H9 (cell line): ENCODE measurements at regions not wholly inside any gene's neighbourhood (a gene's known extent, or its start where the extent isn't known, plus 50 kb on each side); places are given as distances from the start of the nearest gene placed in this dataset.

Source experiments
- DNase-seq: peaks from one replicate; pipeline ENCODE4 v3.0.0-alpha.2; 2017
- H2AFZ ChIP-seq: one replicate; pipeline ENCODE4 v1.6.1; 2013; ENCODE audit warnings: mild to moderate bottlenecking, low read length, control low read depth, moderate library complexity
- H2AK5ac ChIP-seq: 2 replicates; pipeline ENCODE4 v1.6.1; 2013; ENCODE audit warnings: low read length, control low read depth, mixed read lengths; ENCODE audit not compliant: insufficient read length
- H2BK120ac ChIP-seq: one replicate; pipeline ENCODE4 v1.6.1; 2013; ENCODE audit warnings: low read depth, mild to moderate bottlenecking, low read length, control low read depth, inconsistent platforms; ENCODE audit not compliant: poor library complexity, severe bottlenecking
- H2BK12ac ChIP-seq: 2 replicates; pipeline ENCODE4 v1.6.1; 2013; ENCODE audit warnings: low read length, control low read depth, mixed read lengths, low read depth; ENCODE audit not compliant: insufficient read length
- H2BK15ac ChIP-seq: 2 replicates; pipeline ENCODE4 v1.6.1; 2013; ENCODE audit warnings: low read depth, low read length, control low read depth
- H2BK20ac ChIP-seq: one replicate; pipeline ENCODE4 v1.6.1; 2013; ENCODE audit warnings: low read depth, mild to moderate bottlenecking, low read length, control low read depth, inconsistent platforms; ENCODE audit not compliant: poor library complexity, severe bottlenecking
- H2BK5ac ChIP-seq: 2 replicates; pipeline ENCODE4 v1.6.1; 2013; ENCODE audit warnings: low read length, control low read depth, mixed read lengths; ENCODE audit not compliant: insufficient read length
- H3K14ac ChIP-seq: 2 replicates; pipeline ENCODE4 v1.6.1; 2013; ENCODE audit warnings: low read length, control low read depth; ENCODE audit not compliant: insufficient read depth
- H3K18ac ChIP-seq: 2 replicates; pipeline ENCODE4 v1.6.1; 2013; ENCODE audit warnings: low read depth, mild to moderate bottlenecking, mixed read lengths, low read length, control low read depth; ENCODE audit not compliant: insufficient read length
- H3K23ac ChIP-seq: 2 replicates; pipeline ENCODE4 v1.6.1; 2013; ENCODE audit warnings: low read length, control low read depth, mixed read lengths, low read depth; ENCODE audit not compliant: insufficient read length
- H3K23me2 ChIP-seq: 2 replicates; pipeline ENCODE4 v1.6.1; 2013; ENCODE audit warnings: low read depth, mild to moderate bottlenecking, mixed read lengths, low read length, control low read depth; ENCODE audit not compliant: insufficient read length, poor library complexity, severe bottlenecking
- H3K27ac ChIP-seq: 2 replicates; pipeline ENCODE4 v1.5.1; 2013; ENCODE audit warnings: low read length, control low read depth, mixed read lengths, low read depth; ENCODE audit not compliant: insufficient read length
- H3K27me3 ChIP-seq: 2 replicates; pipeline ENCODE4 v1.6.1; 2013; ENCODE audit warnings: low read length, control low read depth, inconsistent platforms; ENCODE audit not compliant: insufficient read depth
- H3K4ac ChIP-seq: 2 replicates; pipeline ENCODE4 v1.6.1; 2013; ENCODE audit warnings: low read depth, mild to moderate bottlenecking, control low read depth, inconsistent platforms, low read length, moderate library complexity
- H3K4me1 ChIP-seq: 2 replicates; pipeline ENCODE4 v1.6.1; 2013; ENCODE audit warnings: low read length, control low read depth, inconsistent platforms; ENCODE audit not compliant: insufficient read depth
- H3K4me2 ChIP-seq: 2 replicates; pipeline ENCODE4 v1.6.1; 2013; ENCODE audit warnings: low read length, control low read depth, mixed read lengths; ENCODE audit not compliant: insufficient read length, insufficient read depth
- H3K56ac ChIP-seq: 2 replicates; pipeline ENCODE4 v1.6.1; 2013; ENCODE audit warnings: low read depth, mild to moderate bottlenecking, mixed read lengths, low read length, control low read depth; ENCODE audit not compliant: insufficient read length
- H3K79me1 ChIP-seq: 2 replicates; pipeline ENCODE4 v1.6.1; 2013; ENCODE audit warnings: low read depth, mild to moderate bottlenecking, moderate library complexity, low read length, control low read depth, inconsistent platforms; ENCODE audit not compliant: insufficient read depth, poor library complexity, severe bottlenecking
- H3K79me2 ChIP-seq: 2 replicates; pipeline ENCODE4 v1.6.1; 2013; ENCODE audit warnings: low read length, control low read depth, inconsistent platforms; ENCODE audit not compliant: insufficient read depth
- H3K9ac ChIP-seq: 2 replicates; pipeline ENCODE4 v1.6.1; 2013; ENCODE audit warnings: low read length, control low read depth, mixed read lengths; ENCODE audit not compliant: insufficient read length; ENCODE audit errors: extremely low read depth
- H3K9me3 ChIP-seq: one replicate; pipeline ENCODE4 v1.6.1; 2013; ENCODE audit warnings: low read depth, low read length, inconsistent platforms; ENCODE audit not compliant: control insufficient read depth
- H3T11ph ChIP-seq: one replicate; pipeline ENCODE4 v1.6.1; 2013; ENCODE audit warnings: mild to moderate bottlenecking, low read length, control low read depth, inconsistent platforms
- H4K20me1 ChIP-seq: one replicate; pipeline ENCODE4 v1.6.1; 2013; ENCODE audit not compliant: control insufficient read depth, insufficient read length, insufficient read depth
- H4K5ac ChIP-seq: 2 replicates; pipeline ENCODE4 v1.6.1; 2013; ENCODE audit warnings: low read depth, mild to moderate bottlenecking, mixed read lengths, low read length, control low read depth; ENCODE audit not compliant: insufficient read length
- H4K8ac ChIP-seq: replicated peaks from 2 replicates; pipeline ENCODE4 v1.6.1; 2013; ENCODE audit warnings: low read length, control low read depth, mixed read lengths, low read depth; ENCODE audit not compliant: insufficient read length
- H4K91ac ChIP-seq: 2 replicates; pipeline ENCODE4 v1.6.1; 2013; ENCODE audit warnings: low read depth, mild to moderate bottlenecking, moderate library complexity, mixed read lengths, low read length, control low read depth; ENCODE audit not compliant: insufficient read length
- H3K27ac Mint-ChIP-seq, 3 experiments: 2 replicates in 2 of 3; 3 replicates in 1 of 3; pipeline ENCODE4 v1.8.0; 2020 to 2021; ENCODE audit warnings: mixed read lengths in 3 of 3, mild to moderate bottlenecking in 1 of 3, moderate library complexity in 1 of 3
- H3K27me3 Mint-ChIP-seq: 2 replicates; pipeline ENCODE4 v1.8.0; 2021; ENCODE audit warnings: low read depth, mild to moderate bottlenecking, moderate library complexity, mixed read lengths
- H3K36me3 Mint-ChIP-seq, 3 experiments: 2 replicates in 2 of 3; 3 replicates in 1 of 3; pipeline ENCODE4 v1.8.0; 2020 to 2021; ENCODE audit warnings: low read depth in 3 of 3, mixed read lengths in 3 of 3; ENCODE audit not compliant: insufficient read depth in 1 of 3
- H3K4me1 Mint-ChIP-seq, 2 experiments: 2 replicates each; pipeline ENCODE4 v1.8.0; 2020; ENCODE audit warnings: mixed read lengths in 2 of 2
- H3K4me3 Mint-ChIP-seq, 2 experiments: 2 replicates in 1 of 2; 3 replicates in 1 of 2; pipeline ENCODE4 v1.8.0; 2020 to 2021; ENCODE audit warnings: mild to moderate bottlenecking in 2 of 2, mixed read lengths in 2 of 2, moderate library complexity in 1 of 2
- H3K9me3 Mint-ChIP-seq, 2 experiments: 2 replicates in 1 of 2; 3 replicates in 1 of 2; pipeline ENCODE4 v1.8.0; 2020; ENCODE audit warnings: mild to moderate bottlenecking in 2 of 2, mixed read lengths in 2 of 2, moderate library complexity in 1 of 2
- CTCF ChIP-seq: fragments of 200-600 bp; sonication (generic); conservative IDR thresholded peaks from 3 replicates; pipeline ENCODE4 v1.8.0; 2021; ENCODE audit warnings: antibody characterized with exemption, mild to moderate bottlenecking
- WGBS: extraction: QIAGEN DNeasy Blood & Tissue Kit; methylation state at CpG from one replicate; pipeline ENCODE4 v1.1.7; 2013; ENCODE audit warnings: missing lambda C conversion rate, low lambda C conversion rate, mixed read lengths; ENCODE audit not compliant: insufficient read length; ENCODE audit errors: extremely low coverage; 5-methylcytosine and 5-hydroxymethylcytosine counted together

GRCh38 chr22:48453751-48454485 is 1373.8 kb downstream of the BRD1 start:
- no peak overlapping the region for H3K23ac ChIP-seq
- Mint-ChIP-seq H3K4me1 (0 out of 4 replicates have a peak, but pooled peaks cover 0 to 4% of the 10 kb centered on the region in 2 experiments), H3K36me3 (no peaks in the 10 kb centered on the region), H3K27me3 (peaks cover 6% of the 10 kb centered on the region), H3K4me3 (no peak overlapping the region), H3K9me3 (no peaks in the 10 kb centered on the region; a peak in 1 of 5 replicates), H3K27ac (0 out of 7 replicates have a peak overlapping the region, but pooled peaks of 1 of the 3 experiments have one; percentile 21)
- H4K20me1 ChIP-seq = no peaks in the 10 kb centered on the region
- H2AFZ ChIP-seq = no peak overlapping the region
- no peak overlapping the region for H3K4ac ChIP-seq
- no peak overlapping the region for H4K5ac ChIP-seq
- H3K18ac ChIP-seq = no peak overlapping the region
- H2BK15ac ChIP-seq = no peak overlapping the region
- H2BK20ac ChIP-seq = no peak overlapping the region
- H3K4me1 ChIP-seq = no peaks in the 10 kb centered on the region
- no peak overlapping the region for H2BK12ac ChIP-seq
- H2BK120ac ChIP-seq = no peak overlapping the region
- no peak overlapping the region for H4K8ac ChIP-seq
- no peak overlapping the region for H2BK5ac ChIP-seq
- H3K79me2 ChIP-seq = no peaks in the 10 kb centered on the region
- H3K14ac ChIP-seq = no peak overlapping the region
- no peak overlapping the region for H3K4me2 ChIP-seq
- no peaks in the 10 kb centered on the region for H3K79me1 ChIP-seq
- H2AK5ac ChIP-seq = no peak overlapping the region
- H3K27me3 ChIP-seq = no peaks in the 10 kb centered on the region
- H3K9me3 ChIP-seq = no peaks in the 10 kb centered on the region
- no peaks in the 10 kb centered on the region for H3K23me2 ChIP-seq
- H3T11ph ChIP-seq = no peak overlapping the region
- no peak overlapping the region for H3K9ac ChIP-seq
- no peak overlapping the region for H4K91ac ChIP-seq
- no peak overlapping the region for H3K56ac ChIP-seq
- H3K27ac ChIP-seq = no peak overlapping the region
- WGBS = no CpG with 5 or more reads among the region's 14 CpGs
- DNase-seq = no peak
- no peak for TF ChIP-seq CTCF
